GM11168 (cell line): ENCODE measurements at regions not wholly inside any gene's neighbourhood (a gene's known extent, or its start where the extent isn't known, plus 50 kb on each side); places are given as distances from the start of the nearest gene placed in this dataset.
"Not testable (repeated sequence)": the region's sequence is repeated elsewhere in the genome, so short reads cannot be mapped to it uniquely, and the experiment has no call there.

Experiments
- in situ Hi-C: fragments of 300-500 bp; cut with MboI; formaldehyde crosslinking; loops from one replicate; pipeline ENCODE4 v1.12.0; 2022; ENCODE audit warnings: low sequenced_read_pairs; ENCODE audit not compliant: unreplicated experiment

DNA sequence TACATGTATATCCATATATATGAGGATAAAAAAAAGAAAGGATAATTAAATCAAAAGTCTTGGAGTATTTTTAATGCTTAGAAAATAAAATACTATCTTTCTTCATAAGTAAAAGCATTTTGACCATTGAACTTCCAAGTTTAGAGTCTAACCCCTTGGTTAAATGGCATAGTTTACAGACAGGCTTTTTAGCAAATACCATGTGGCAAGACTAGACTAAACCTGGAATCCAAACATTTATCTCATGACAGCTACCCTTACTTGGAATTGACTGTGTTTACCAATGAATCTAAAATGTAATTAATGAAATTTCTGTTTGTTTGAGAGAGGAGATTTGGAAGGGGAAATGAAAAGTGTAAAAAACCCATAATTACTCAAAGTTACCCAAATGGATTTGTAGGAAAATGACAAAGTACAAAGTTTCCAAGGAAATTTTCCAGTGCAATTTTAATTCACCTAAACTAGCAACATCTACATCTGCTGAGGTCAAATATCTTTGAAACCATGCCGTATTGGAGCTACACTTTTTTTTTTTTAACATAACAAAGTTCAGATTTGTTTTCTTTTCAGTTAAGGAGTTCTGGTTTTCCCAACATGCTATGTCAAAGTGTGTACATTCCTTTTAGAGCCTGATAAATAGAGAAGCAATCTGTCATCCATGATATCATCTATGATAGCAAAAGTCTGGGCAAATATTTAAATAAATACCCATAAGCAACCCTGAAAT lies 272.1 kb upstream of the DAB2 start:
- in situ Hi-C loops, result no loop called here

DNA sequence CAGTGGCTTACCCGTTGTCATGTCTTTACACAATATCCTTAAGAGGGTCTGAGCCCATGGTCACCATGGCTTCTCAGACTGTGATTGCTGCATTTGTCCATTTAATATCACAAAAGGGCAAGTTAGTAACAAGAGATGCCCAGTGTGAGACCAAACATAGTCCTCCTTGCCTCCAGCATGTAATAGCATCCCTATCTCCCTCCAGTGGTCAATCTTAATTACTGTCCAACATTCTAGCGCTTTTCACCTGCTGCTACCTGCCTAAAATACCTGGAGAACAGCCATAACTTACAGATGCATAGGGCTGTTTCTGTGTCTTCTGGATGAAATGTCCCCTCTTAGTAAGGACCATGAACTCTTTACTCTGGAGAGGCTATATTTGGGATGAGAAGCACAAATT lies 267.2 kb upstream of the DAB2 start:
- in situ Hi-C loops, result no loop called here

DNA sequence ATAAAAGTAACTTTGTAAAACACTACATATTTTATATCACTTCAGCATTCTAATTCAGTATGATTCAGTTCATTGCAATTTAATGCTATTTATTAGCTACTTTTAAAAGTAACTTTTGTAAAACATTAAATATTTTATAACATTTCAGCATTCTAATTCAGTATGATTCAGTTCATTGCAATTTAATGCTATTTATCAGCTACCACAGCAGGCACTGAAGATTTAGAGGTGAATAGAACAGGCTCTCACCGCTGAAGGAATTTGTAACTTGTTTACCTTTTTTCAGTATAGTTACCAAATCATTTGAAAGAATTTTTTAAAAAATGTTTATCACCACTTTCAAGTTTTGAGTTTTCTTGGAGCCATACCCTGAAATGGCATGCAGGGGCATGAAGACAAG lies 266.4 kb upstream of the DAB2 start:
- in situ Hi-C loops, result no loop called here

DNA sequence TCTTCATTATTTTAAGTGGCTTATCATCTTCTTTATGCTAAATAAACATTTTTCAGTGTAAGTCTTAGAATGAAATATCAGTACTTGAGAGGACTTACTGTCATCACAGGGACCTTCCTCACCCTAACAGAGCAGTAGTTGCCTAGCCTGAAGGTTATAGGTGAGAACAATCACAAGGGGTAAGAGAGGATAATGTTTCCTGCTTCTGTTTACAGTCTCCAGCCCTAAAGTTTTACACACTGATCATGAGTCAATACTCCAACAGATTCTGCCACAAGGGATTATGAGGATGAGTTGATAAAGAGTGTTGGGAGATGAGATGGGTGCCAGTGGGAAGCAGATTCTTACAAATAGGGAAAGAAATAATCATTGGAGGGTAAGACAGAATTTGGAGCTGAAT lies 265.1 kb upstream of the DAB2 start:
- in situ Hi-C loops, result no loop called here

DNA sequence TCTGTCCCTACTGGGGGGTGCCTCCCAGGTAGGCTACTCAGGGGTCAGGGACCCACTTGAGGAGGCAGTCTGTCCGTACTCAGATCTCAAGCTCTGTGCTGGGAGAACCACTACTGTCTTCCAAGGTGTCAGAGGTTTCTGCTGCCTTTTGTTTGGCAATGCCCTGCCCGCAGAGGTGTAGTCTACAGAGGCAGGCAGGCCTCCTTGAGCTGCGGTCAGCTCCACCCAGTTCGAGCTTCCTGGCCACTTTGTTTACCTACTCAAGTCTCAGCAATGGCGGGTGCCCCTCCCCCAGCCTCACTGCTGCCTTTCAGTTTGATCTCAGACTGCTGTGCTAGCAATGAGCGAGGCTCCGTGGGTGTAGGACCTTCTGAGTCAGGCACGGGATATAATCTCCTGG lies 263.1 kb upstream of the DAB2 start:
- in situ Hi-C loops, result not testable (repeated sequence)

DNA sequence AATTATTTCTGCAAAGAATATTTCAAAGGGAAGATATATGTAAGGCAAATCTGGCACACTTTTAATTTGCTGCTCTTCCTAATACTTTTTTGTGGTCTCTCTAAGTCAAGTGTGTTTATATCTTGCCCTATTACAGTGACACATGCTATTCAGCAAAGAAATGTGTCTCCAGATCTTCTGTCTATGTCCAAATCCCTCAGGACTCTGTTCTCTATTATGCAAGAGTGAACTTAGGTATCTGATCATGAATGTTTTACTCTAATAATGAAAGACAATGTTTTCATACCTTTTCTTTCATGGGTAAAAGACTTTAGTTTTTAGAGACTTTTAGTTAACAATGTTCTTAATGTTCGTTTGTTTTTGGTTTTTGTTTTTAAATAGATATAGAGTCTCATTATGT lies 255.4 kb upstream of the DAB2 start:
- in situ Hi-C loops, result no loop called here

DNA sequence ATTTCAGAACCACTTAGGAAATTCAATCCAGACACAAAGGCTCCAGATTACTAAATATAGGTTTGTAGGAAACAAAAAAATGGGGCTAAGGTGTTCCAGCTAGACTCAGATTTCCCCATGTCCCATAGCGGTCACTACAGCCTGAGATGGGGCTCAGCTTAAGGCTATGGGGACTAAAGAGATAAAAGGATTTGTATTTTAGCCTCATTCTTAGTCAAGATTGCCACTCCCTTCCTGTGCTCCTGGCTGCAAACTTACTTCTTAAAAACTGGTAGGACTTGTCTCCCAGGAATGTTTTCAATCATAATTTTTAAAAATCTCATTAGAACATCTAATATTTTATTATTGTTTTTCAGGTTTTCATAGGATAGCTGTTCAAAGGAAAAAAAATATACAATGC lies 253.8 kb upstream of the DAB2 start:
- in situ Hi-C loops, result no loop called here

DNA sequence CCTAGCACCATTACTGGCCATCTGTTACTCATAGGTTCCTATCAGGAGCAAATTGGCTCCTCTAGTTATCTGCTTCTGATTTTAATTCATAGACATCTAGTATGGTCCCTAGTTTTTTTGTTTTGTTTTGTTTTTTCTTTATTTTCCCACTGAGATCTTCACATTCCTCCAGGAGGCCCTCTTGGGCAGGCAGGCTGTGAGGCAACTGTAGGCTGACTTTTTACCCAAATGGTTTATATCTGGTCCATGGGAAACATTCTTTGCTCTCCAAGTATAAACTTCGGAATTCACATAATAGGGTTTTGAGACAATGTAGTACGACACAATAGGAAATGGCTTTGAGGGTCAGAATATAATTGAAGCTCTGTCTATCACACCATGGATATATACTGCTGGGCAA lies 250.9 kb upstream of the DAB2 start:
- in situ Hi-C loops, result no loop called here

DNA sequence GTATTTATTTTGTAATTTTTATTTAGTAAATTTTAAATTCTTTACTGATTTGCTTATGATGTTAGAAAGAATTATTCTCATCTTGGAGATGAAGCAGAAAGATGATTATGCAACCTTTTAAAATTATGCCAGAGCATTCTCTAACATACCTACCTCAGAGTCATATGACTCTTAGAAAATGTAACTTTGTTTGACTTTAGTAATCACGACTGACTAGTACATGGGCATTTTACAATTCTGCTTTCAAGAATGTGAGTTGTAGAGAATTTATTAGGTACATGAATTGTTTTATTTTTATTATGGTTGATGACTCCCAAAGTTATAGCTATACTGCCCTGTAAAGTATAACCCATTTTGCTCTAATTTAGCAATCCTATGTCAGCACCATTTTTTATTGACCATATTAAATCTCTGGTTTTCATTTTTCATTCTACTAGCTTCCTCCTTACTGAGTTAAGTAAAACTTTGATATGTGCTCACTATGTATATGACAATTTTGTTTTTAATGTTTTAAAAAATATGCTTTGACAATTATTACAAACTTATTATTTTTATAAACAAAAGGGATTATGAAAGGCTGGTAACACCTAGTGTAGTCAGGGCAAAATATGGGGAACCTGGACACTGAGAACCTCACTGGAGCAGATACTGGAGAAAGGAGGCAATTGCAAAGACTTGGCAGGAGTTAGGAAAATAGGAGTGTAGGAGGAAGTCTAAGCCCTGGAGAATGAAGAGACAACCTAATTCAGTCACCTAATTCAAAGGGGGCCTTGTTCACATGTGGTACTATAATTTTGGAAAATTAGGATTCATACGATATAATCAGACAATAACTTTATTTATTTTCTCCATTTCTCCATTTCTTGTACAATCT lies 249.7 kb upstream of the DAB2 start:
- in situ Hi-C loops, result no loop called here

DNA sequence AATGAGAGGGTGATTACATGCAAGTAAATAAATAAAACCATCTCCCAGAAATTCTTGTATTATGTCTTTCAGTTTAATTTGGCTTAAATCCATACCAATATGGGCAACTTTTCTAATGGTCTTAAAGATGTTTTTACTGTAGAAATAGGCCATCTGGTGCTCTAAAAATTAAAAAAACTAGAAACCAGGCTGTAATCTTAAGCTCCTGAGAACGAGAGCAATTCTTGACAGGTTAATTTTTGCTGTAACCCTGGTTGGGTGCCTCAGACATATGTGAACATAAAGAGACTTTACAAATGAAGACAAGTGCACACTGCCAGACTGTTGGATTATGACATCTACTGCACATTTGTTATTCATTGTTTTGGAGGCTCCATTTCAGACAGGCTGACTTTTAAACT lies 246.8 kb upstream of the DAB2 start:
- in situ Hi-C loops, result no loop called here

DNA sequence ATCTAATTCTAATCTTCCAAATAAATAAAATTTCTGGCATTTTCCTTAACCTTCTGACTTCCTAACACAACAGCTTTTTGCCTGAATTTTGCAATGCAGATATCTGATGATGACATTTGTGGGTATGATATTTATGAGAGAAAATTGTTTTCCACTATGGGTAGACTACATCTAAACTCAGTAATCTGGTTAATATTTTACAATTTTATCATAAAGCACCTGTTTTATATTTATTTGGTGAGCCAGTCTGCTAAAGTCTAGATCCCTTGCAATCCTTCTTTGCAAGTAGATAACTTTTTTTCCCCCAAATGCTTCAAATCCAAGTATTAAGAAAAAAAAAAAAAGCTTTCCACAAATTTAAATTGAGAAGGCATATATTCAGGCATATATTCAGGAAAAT lies 246.2 kb upstream of the DAB2 start:
- in situ Hi-C loops, result no loop called here

DNA sequence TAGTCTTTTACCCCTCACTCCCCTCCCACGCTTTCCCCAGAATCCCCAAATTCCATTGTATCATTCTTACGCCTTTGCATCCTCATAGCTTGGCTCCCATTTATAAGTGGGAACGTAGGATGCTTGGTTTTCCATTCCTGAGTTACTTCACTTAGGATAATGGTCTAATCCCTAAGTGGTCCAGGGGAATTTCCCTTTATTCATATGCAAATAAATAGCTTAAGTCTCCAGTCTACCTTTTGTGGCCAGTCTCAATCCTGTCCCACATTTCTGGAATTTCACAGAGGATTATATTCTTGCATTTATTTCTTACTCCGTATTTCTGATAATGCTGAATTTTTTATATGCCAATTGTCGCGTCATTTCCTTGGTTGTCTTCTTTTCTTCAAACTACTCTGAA lies 245.6 kb upstream of the DAB2 start:
- in situ Hi-C loops, result no loop called here

DNA sequence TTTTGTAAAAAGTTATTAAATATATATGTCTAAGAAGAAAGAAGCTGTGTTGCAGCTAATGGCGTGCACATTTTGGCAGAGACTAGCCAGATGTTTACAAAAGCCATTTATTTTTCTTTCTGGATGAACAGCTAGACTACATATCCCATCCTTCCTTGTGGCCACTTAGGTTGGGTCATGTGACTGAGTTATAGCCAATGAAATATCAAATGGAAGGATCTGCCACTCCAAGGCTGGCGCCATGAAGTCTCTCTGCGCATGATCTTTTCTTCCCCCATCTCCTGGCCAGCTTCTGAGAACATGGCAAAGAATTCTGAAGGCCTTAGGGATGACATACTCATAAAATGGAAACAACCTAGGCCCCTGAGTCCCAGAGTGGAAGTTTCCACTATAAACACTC lies 244.2 kb upstream of the DAB2 start:
- in situ Hi-C loops, result no loop called here

DNA sequence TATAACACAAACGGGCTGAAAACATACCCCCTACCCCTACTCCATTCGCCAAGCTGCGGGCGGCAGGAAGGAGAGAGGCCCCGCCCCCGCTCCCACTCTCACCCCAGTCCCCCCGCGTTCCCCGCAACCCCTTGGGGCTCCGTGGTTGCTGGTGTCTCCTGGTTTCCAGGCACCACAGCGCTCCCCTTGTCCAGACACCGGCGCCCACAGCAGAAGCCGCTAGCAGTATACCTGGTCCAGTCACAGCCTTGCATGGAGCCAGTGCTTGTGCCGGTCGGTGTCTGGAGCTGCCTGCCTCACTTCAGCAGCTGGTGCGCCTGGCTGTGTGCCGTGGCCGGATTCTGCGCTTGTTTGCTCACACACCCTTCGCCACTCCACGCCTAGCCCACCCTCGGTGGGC lies 240.5 kb upstream of the DAB2 start:
- in situ Hi-C loops, result no loop called here

DNA sequence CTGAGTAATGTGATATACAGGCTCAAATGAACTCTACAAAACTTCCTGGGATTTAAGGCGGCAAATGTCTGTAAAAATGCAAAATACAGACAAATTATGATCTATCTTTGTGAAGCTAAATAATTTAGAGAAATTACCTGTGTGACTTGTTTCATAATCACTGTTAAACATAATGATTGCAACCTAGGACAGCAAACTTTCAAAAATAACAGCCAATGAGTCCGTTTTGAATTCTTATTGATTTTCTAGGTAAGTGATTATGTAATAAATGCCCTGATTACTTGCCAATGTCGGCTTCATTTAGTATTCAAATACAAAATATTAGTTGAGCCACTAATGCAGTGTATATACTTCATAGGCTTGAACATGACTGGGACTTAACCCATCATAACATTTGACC lies 238.2 kb upstream of the DAB2 start:
- in situ Hi-C loops, result no loop called here

DNA sequence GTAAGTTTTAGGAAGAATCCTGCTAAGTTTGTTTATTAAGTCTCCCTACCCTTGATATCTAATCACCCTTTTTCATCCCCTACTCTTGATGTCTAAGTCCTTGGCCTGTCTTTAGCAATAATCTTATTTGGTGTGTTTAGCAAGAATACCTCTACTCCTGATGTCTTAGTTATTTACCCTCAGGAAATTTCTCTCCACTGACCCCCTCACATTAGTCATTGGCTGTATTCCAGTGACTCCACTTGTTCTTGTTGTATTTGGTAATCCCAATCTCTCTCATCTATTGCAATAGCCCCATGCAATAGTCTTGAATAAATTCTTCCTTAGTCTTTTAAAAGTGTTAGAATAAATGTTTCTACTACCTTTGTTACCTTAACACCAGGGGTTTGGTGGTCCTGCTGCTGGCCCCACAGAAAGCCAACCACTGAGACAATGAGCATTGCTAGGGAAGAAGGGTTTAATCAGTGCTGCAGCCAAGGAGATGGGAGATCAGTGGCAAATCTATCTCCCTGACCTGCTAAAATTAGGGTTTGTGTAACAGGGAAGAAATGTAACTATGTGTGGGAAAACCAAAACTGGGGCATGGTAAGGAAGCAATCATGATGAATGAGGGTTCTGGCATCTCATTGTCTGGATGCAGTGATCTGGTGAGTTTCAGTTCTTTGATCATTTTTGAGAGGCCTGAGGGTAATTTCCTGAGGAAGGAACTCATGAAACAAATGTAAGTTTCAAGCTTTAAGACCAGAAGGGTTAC lies 236.4 kb upstream of the DAB2 start:
- in situ Hi-C loops, result no loop called here

DNA sequence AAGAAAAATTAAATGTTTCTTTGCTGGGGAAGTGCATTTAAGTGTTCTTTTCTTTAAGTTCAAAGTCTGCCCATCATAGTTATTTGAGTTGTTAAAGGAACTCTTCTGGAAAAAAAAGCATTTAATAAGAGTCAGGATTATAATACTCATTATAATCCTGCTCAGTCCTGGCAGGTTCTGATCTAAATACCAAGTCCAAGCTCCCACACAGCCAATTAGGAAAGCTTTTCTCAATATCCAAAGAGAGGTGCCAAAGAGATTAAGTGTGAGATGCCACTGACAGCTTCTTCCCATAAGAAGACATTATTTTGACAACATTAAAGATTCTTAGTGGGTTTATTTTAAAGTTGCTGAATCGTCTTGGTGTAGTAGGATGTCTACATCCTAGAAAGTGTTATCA lies 235.2 kb upstream of the DAB2 start:
- in situ Hi-C loops, result no loop called here

DNA sequence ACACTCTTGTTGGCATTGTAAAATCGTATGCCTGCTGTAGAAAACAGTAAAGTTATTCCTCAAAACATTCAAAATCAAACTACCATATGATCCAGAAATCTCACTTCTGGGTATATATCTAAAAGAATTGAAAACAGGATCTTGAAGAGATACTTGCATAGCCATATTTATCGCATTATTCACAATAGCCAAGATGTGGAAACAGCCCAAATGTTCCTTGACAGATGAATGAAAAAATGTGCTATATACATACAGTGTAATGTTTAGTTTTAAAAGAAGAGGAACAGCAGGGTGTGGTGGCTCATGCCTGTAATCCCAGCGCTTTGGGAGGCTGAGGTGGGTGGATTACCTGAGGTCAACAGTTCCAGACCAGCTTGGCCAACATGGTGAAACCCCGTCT lies 234.1 kb upstream of the DAB2 start:
- in situ Hi-C loops, result no loop called here

DNA sequence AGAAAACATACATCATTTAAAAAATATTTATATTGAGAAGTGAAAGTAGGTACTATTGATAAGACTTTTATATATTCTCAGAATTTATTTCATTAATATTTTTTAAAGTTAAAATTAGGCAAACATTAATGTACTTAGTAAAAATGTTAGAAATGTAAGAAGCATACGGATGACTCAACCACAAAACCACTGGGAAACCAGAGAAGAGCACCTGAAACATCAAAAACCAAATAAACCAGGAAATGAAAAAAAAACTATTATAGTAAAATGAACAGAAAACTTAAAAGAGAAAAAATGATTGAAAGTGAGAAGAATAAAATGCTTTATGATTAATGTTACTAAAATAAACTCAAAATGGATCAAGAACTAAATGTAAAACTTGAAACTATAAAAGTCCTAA lies 233.2 kb upstream of the DAB2 start:
- in situ Hi-C loops, result no loop called here

DNA sequence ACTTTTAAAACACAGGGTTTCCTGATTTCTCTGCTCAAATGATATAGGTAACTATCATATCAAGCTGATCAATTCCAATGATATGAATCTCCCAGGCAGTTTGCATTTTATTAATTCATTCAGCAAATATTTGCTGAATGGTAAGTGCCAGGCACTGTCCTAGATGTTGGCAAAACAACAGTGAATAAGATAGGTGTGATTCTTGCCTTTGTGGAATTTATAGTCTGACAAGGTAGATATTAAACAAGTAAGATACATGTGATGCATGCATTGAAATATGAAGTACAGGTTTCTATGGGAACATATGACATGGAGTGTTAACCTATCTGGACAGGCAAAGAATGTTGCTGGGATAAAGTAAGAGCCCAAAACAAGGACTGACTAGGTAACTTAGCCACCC lies 231.8 kb upstream of the DAB2 start:
- in situ Hi-C loops, result no loop called here

DNA sequence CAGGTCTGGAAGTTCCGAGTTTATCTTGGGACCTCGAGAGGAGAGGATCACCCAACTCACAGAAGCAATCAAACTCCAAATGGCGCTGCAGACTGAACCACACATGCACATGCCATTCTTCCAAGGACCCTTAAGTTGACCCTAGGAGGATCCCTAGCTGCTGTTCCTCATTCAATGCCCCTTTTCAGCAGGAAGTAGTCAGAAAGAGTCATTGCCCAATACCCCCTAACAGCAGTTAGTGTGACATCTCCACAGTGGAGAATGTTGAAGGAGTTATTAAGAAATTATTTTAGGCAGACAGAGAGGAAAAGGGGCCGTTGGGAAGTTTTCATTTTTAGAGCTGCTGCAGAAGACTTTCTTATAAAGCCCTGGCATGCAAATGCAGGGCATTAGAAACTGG lies 229.9 kb upstream of the DAB2 start:
- in situ Hi-C loops, result no loop called here
